GM21515 (cell line): ENCODE measurements at regions not wholly inside any gene's neighbourhood (a gene's known extent, or its start where the extent isn't known, plus 50 kb on each side); places are given as distances from the start of the nearest gene placed in this dataset.

Experiments
- ATAC-seq: cut with Tn5 transposase; IDR thresholded peaks from one replicate; pipeline ENCODE4 v1.9.1; 2021; ENCODE audit not compliant: unreplicated experiment

DNA sequence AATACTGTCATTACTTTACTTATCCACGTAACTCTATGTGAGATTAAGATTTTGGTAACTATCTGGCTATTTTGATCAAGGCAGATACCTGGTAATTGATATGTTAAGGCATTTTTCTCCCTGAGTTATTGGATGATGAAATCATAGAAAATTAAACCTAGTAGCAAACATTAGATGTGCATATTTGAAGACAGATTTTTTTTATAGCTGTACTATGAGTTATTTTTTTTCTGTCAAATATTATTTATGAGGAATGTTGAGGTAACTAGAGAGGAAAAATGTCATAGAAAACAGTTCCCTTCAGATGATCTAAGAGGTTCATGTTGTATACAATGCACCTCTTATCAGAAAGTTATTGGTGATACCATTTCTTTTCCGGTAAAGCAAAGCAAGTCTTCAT is 64.9 kb upstream of the SLC38A2 start:
- ATAC-seq: no peak

- no peak for ATAC-seq
Observed at GRCh38 chr12:46436747-46437146, 64.2 kb upstream of the SLC38A2 start.

GRCh38 chr12:46435625-46436024 is 63.1 kb upstream of the SLC38A2 start:
- no peak for ATAC-seq

DNA sequence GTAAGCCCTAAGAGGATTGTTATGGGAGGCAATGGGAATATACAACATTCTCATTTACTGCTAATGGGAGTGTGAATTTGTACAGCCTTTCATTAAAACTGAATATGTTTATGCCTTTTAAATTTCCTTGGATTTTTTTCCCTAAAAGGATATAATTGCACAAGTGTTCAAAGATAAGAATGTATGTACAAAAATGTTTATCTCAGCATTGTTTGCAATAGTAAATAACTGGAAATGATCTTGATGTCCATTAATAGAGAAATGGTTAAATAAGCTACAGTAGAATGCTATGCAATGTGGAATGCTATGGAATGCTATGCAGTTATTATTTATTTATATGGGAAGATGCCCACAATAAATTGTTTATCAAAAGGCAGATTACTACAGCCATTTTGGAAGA is 62.5 kb upstream of the SLC38A2 start:
- ATAC-seq: no peak

GRCh38 chr12:46433829-46434228 is 61.3 kb upstream of the SLC38A2 start:
- no peak for ATAC-seq

- no peak for ATAC-seq
Observed at GRCh38 chr12:46432325-46432724, 59.8 kb upstream of the SLC38A2 start.

DNA sequence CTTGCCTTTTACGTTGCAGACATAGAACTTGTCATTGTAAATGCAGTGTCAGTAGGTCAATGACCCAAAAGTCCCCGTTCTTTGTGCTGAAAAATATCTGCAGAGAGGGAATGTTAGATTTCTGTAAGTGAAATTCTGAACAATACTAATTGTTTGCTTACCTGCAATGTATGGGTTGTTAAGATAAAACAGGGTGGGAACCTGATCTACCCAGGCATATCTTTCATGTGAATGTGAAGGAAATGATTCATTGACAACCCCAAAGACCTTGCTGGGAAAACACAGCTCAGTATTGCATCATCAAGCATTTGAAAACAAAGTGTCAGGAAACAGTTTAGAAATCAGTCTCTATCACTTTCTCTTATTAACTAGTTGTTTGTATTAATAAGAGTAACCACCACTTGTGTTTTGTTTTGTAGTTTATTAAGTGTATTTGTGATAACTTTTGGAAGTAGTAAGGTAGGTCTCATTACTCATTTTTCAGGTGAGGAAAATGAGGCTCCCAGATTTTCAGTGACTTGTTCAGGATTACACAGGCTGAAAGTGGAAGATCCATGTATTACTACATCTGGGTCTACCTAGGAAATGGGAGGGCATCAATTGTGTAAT is 57.9 kb upstream of the SLC38A2 start:
- ATAC-seq: no peak
